ENCODE measurements at regions not wholly inside any gene's neighbourhood (a gene's known extent, or its start where the extent isn't known, plus 50 kb on each side); places are given as distances from the start of the nearest gene placed in this dataset.

DNA sequence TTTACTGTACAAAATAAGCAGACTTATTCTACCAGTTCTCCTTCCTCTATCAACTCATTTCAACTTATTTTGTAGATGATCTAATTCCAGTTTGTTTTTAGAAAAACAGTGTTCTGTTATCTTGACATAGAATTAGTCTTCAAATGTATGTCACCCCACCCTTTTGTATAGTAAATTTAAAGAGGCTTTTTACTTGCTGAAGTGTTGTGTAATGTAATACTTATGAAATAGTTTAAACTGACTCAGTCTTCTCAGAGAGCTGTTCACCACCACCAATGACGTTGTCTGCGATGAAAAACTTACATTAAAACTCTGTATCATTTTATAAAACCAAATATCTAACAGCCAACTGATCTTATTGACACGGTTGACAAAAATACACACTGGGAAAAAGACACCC lies 82.9 kb downstream of the RAP2B start:
- H3K4me3 ChIP-seq: no peak overlapping the region

DNA sequence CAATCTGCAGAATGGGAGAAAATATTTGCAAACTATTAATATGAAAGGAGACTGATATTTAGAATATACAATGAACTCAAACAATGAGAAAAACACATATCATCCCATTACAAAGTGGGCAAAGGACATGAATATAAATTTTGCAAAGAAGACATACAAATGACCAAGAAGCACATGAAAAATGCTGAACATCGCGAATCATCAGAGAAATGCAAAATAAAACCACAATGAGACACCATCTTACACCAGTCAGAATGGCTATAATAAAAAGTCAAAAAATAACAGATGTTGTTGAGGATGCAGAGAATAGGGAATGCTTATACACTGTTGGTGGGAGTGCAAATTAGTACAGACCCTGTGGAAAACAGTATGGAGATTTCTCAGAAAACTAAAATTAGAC lies 83.6 kb downstream of the RAP2B start:
- no peak for TF ChIP-seq EZH2phosphoT487 (IDR thresholded peaks at IDR 0.05)
- no peak for TF ChIP-seq EZH2 (IDR thresholded peaks at IDR 0.05)
- TF ChIP-seq, protein P1, sequence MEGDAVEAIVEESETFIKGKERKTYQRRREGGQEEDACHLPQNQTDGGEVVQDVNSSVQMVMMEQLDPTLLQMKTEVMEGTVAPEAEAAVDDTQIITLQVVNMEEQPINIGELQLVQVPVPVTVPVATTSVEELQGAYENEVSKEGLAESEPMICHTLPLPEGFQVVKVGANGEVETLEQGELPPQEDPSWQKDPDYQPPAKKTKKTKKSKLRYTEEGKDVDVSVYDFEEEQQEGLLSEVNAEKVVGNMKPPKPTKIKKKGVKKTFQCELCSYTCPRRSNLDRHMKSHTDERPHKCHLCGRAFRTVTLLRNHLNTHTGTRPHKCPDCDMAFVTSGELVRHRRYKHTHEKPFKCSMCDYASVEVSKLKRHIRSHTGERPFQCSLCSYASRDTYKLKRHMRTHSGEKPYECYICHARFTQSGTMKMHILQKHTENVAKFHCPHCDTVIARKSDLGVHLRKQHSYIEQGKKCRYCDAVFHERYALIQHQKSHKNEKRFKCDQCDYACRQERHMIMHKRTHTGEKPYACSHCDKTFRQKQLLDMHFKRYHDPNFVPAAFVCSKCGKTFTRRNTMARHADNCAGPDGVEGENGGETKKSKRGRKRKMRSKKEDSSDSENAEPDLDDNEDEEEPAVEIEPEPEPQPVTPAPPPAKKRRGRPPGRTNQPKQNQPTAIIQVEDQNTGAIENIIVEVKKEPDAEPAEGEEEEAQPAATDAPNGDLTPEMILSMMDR (IDR thresholded peaks at IDR 0.05): no peak
- Histone ChIP-seq H3K4me2 (no peak overlapping the region), H3K9me3 (ENCODE audit: low read depth) (no peaks in the 10 kb centered on the region), H3K4me3 (no peak overlapping the region), H3K9ac (no peak overlapping the region), H3K79me2 (ENCODE audit: low read depth) (no peaks in the 10 kb centered on the region), H2AFZ (replicated peaks) (no peak overlapping the region), H3K4me1 (no peaks in the 10 kb centered on the region), H3K27me3 (no peaks in the 10 kb centered on the region), H4K20me1 (ENCODE audit: low read depth) (no peaks in the 10 kb centered on the region), H3F3A (ENCODE audit: low read depth) (no peaks in the 10 kb centered on the region), H3K27ac (no peak overlapping the region), H3K36me3 (no peaks in the 10 kb centered on the region)
- Mint-ChIP-seq H3K27me3 (ENCODE audit: insufficient read depth, low read depth) (peaks cover 2% of the 10 kb centered on the region), H3K4me3 (no peak overlapping the region), H3K36me3 (no peaks in the 10 kb centered on the region), H3K27ac (no peak overlapping the region), H3K4me1 (no peaks in the 10 kb centered on the region), H3K9me3 (peaks cover 3% of the 10 kb centered on the region)
- no peak for DNase-seq (ENCODE audit: low spot score)

More for the DNA sequence above, 82.9 kb downstream of the RAP2B start:
- Histone ChIP-seq H3K4me1 (no peaks in the 10 kb centered on the region), H3F3A (ENCODE audit: low read depth) (no peaks in the 10 kb centered on the region), H3K27ac (no peak overlapping the region), H4K20me1 (ENCODE audit: low read depth) (no peaks in the 10 kb centered on the region), H2AFZ (replicated peaks) (no peak overlapping the region), H3K79me2 (ENCODE audit: low read depth) (no peaks in the 10 kb centered on the region), H3K27me3 (no peaks in the 10 kb centered on the region), H3K4me2 (no peak overlapping the region), H3K9me3 (ENCODE audit: low read depth) (no peaks in the 10 kb centered on the region), H3K9ac (no peak overlapping the region), H3K36me3 (no peaks in the 10 kb centered on the region)
- peaks cover 3% of the 10 kb centered on the region for H3K9me3 Mint-ChIP-seq
- H3K4me3 Mint-ChIP-seq: no peak overlapping the region
- H3K27me3 Mint-ChIP-seq (ENCODE audit: insufficient read depth, low read depth): peaks cover 2% of the 10 kb centered on the region
- TF ChIP-seq EZH2 (IDR thresholded peaks at IDR 0.05) (no peak), EZH2phosphoT487 (IDR thresholded peaks at IDR 0.05) (no peak)
- TF ChIP-seq, protein P1 (IDR thresholded peaks at IDR 0.05): no peak
- no peaks in the 10 kb centered on the region for H3K4me1 Mint-ChIP-seq
- H3K27ac Mint-ChIP-seq: no peak overlapping the region
- no peaks in the 10 kb centered on the region for H3K36me3 Mint-ChIP-seq
- no peak for DNase-seq (ENCODE audit: low spot score)

DNA sequence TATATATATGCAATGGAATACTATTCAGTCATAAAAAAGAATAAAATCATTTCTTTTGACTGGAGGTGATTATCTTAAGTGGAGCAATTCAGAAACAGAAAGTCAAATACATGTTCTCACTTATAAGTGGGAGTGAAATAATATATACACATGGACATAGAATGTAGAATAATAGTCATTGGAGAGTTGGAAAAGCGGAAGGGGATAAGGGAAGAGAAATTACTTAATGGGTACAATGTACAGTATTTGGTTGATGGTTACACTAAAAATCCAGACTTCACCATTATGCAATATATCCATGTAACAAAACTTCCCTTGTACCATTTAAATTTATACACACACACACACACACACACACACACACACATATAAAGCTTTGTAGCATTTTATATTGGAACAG lies 84.3 kb downstream of the RAP2B start:
- Histone ChIP-seq H3K36me3 (no peaks in the 10 kb centered on the region), H4K20me1 (ENCODE audit: low read depth) (no peaks in the 10 kb centered on the region), H3K79me2 (ENCODE audit: low read depth) (no peaks in the 10 kb centered on the region), H3K9me3 (ENCODE audit: low read depth) (no peaks in the 10 kb centered on the region), H3K4me2 (no peak overlapping the region), H3K27ac (no peak overlapping the region), H3K4me1 (no peaks in the 10 kb centered on the region), H3K27me3 (no peaks in the 10 kb centered on the region), H3F3A (ENCODE audit: low read depth) (no peaks in the 10 kb centered on the region), H3K4me3 (no peak overlapping the region), H3K9ac (no peak overlapping the region), H2AFZ (replicated peaks) (no peak overlapping the region)
- Mint-ChIP-seq H3K27ac (no peak overlapping the region), H3K4me1 (no peaks in the 10 kb centered on the region), H3K4me3 (no peak overlapping the region), H3K36me3 (no peaks in the 10 kb centered on the region), H3K9me3 (peaks cover 3% of the 10 kb centered on the region), H3K27me3 (ENCODE audit: insufficient read depth, low read depth) (peaks cover 2% of the 10 kb centered on the region)
- no peak for TF ChIP-seq EZH2phosphoT487 (IDR thresholded peaks at IDR 0.05)
- TF ChIP-seq, protein P1 (IDR thresholded peaks at IDR 0.05): no peak
- TF ChIP-seq EZH2 (IDR thresholded peaks at IDR 0.05): no peak
- DNase-seq (ENCODE audit: low spot score): no peak
